Mesodermal cell (in vitro differentiated cells): ENCODE measurements at regions not wholly inside any gene's neighbourhood (a gene's known extent, or its start where the extent isn't known, plus 50 kb on each side); places are given as distances from the start of the nearest gene placed in this dataset.

ENCODE experiments used
- H3K27ac ChIP-seq: 2 replicates; pipeline ENCODE4 v1.7.0; 2013; ENCODE audit warnings: mild to moderate bottlenecking, low read depth, low read length, moderate library complexity; ENCODE audit not compliant: severe bottlenecking
- H3K36me3 ChIP-seq: 2 replicates; pipeline ENCODE4 v1.7.1; 2013; ENCODE audit warnings: mild to moderate bottlenecking, low read length, moderate library complexity; ENCODE audit not compliant: control insufficient read depth, insufficient read depth
- H3K4me1 ChIP-seq: one replicate; pipeline ENCODE4 v1.7.1; 2013; ENCODE audit warnings: mild to moderate bottlenecking, low read length; ENCODE audit not compliant: insufficient read depth, control insufficient read depth, poor library complexity, severe bottlenecking
- H3K4me3 ChIP-seq: 2 replicates; pipeline ENCODE4 v1.7.0; 2013; ENCODE audit warnings: low read length, control low read depth, mild to moderate bottlenecking; ENCODE audit not compliant: insufficient read depth, poor library complexity, severe bottlenecking; ENCODE audit errors: extremely low read depth
- H3K9me3 ChIP-seq: 2 replicates; pipeline ENCODE4 v1.7.1; 2013; ENCODE audit warnings: mild to moderate bottlenecking, low read length, moderate library complexity; ENCODE audit not compliant: control insufficient read depth
- WGBS, 2 experiments: methylation state at CpG; one replicate each; pipeline ENCODE4 v1.1.5; 2013; ENCODE audit warnings: missing lambda C conversion rate in 2 of 2; ENCODE audit not compliant: insufficient coverage in 2 of 2; 5-methylcytosine and 5-hydroxymethylcytosine counted together

- no peak overlapping the region for H3K4me3 ChIP-seq
- WGBS, 2 experiments = 91 to 98% methylated on average over 3 to 6 of the region's 6 CpGs
- no peaks in the 10 kb centered on the region for H3K9me3 ChIP-seq
- no peaks in the 10 kb centered on the region for H3K4me1 ChIP-seq
- no peak overlapping the region for H3K27ac ChIP-seq
- H3K36me3 ChIP-seq = no peaks in the 10 kb centered on the region
Observed at GRCh38 chr5:105033637-105034400, 1471.2 kb upstream of the NUDT12 start.

GRCh38 chr5:105032917-105033316 is 1470.3 kb upstream of the NUDT12 start:
- H3K4me3 ChIP-seq = no peak overlapping the region
- no peaks in the 10 kb centered on the region for H3K9me3 ChIP-seq
- H3K4me1 ChIP-seq = no peaks in the 10 kb centered on the region
- WGBS, 2 experiments = 100% methylated on average over 1 of the region's 4 CpGs; no CpG with 5 or more reads in 1 of the 2 experiments
- H3K27ac ChIP-seq = no peak overlapping the region
- H3K36me3 ChIP-seq = no peaks in the 10 kb centered on the region

GRCh38 chr5:105030153-105030552 is 1467.6 kb upstream of the NUDT12 start:
- Histone ChIP-seq H3K4me1 (no peaks in the 10 kb centered on the region), H3K36me3 (no peaks in the 10 kb centered on the region), H3K9me3 (no peaks in the 10 kb centered on the region), H3K4me3 (no peak overlapping the region), H3K27ac (no peak overlapping the region)
- 88 to 100% methylated on average over 1 of the region's 2 CpGs for WGBS, 2 experiments

- WGBS, 2 experiments = no CpG with 5 or more reads among the region's 3 CpGs
Observed at GRCh38 chr5:105015098-105015497, 1452.5 kb upstream of the NUDT12 start.

GRCh38 chr5:104998572-104998971 is 1436.0 kb upstream of the NUDT12 start:
- WGBS, 2 experiments = no CpG with 5 or more reads among the region's 1 CpG

More at GRCh38 chr5:105015098-105015497, 1452.5 kb upstream of the NUDT12 start:
- Histone ChIP-seq H3K9me3 (no peaks in the 10 kb centered on the region), H3K36me3 (no peaks in the 10 kb centered on the region), H3K27ac (no peak overlapping the region), H3K4me3 (no peak overlapping the region), H3K4me1 (no peaks in the 10 kb centered on the region)

GRCh38 chr5:104998169-104998568 is 1435.6 kb upstream of the NUDT12 start:
- H3K9me3 ChIP-seq = no peaks in the 10 kb centered on the region
- no peak overlapping the region for H3K27ac ChIP-seq
- no CpG with 5 or more reads among the region's 1 CpG for WGBS, 2 experiments
- no peaks in the 10 kb centered on the region for H3K4me1 ChIP-seq
- no peak overlapping the region for H3K4me3 ChIP-seq
- no peaks in the 10 kb centered on the region for H3K36me3 ChIP-seq

More at GRCh38 chr5:104998572-104998971, 1436.0 kb upstream of the NUDT12 start:
- no peaks in the 10 kb centered on the region for H3K9me3 ChIP-seq
- no peak overlapping the region for H3K4me3 ChIP-seq
- H3K27ac ChIP-seq = no peak overlapping the region
- H3K4me1 ChIP-seq = no peaks in the 10 kb centered on the region
- no peaks in the 10 kb centered on the region for H3K36me3 ChIP-seq

- H3K36me3 ChIP-seq = no peaks in the 10 kb centered on the region
- H3K4me1 ChIP-seq = no peaks in the 10 kb centered on the region
- H3K9me3 ChIP-seq = peaks cover 1% of the 10 kb centered on the region
- H3K4me3 ChIP-seq = no peak overlapping the region
- H3K27ac ChIP-seq = no peak overlapping the region
Observed at GRCh38 chr5:104987074-104987473, 1424.5 kb upstream of the NUDT12 start.

- Histone ChIP-seq H3K9me3 (peaks cover 4% of the 10 kb centered on the region), H3K36me3 (no peaks in the 10 kb centered on the region), H3K4me1 (no peaks in the 10 kb centered on the region), H3K4me3 (no peak overlapping the region), H3K27ac (no peak overlapping the region)
- 92 to 93% methylated on average over 2 of the region's 2 CpGs for WGBS, 2 experiments
Observed at GRCh38 chr5:104977529-104977928, 1414.9 kb upstream of the NUDT12 start.

- 83 to 88% methylated on average over 1 to 2 of the region's 4 CpGs for WGBS, 2 experiments
- Histone ChIP-seq H3K36me3 (no peaks in the 10 kb centered on the region), H3K9me3 (no peaks in the 10 kb centered on the region), H3K4me1 (no peaks in the 10 kb centered on the region), H3K4me3 (no peak overlapping the region), H3K27ac (no peak overlapping the region)
Observed at GRCh38 chr5:104967806-104968410, 1405.3 kb upstream of the NUDT12 start.

- H3K9me3 ChIP-seq = no peaks in the 10 kb centered on the region
- H3K4me1 ChIP-seq = no peaks in the 10 kb centered on the region
- H3K27ac ChIP-seq = no peak overlapping the region
- H3K36me3 ChIP-seq = no peaks in the 10 kb centered on the region
- H3K4me3 ChIP-seq = no peak overlapping the region
- WGBS, 2 experiments = no CpG with 5 or more reads among the region's 1 CpG
Observed at GRCh38 chr5:104965006-104965405, 1402.4 kb upstream of the NUDT12 start.

- Histone ChIP-seq H3K27ac (no peak overlapping the region), H3K4me3 (no peak overlapping the region)
- no CpG with 5 or more reads among the region's 2 CpGs for WGBS, 2 experiments
Observed at GRCh38 chr5:104955479-104955878, 1392.9 kb upstream of the NUDT12 start.

More at GRCh38 chr5:104955479-104955878, 1392.9 kb upstream of the NUDT12 start:
- Histone ChIP-seq H3K36me3 (no peaks in the 10 kb centered on the region), H3K9me3 (no peaks in the 10 kb centered on the region), H3K4me1 (no peaks in the 10 kb centered on the region)
